ENCODE measurements at regions not wholly inside any gene's neighbourhood (a gene's known extent, or its start where the extent isn't known, plus 50 kb on each side); places are given as distances from the start of the nearest gene placed in this dataset.
"Not testable (repeated sequence)": the region's sequence is repeated elsewhere in the genome, so short reads cannot be mapped to it uniquely, and the experiment has no call there.

DNA sequence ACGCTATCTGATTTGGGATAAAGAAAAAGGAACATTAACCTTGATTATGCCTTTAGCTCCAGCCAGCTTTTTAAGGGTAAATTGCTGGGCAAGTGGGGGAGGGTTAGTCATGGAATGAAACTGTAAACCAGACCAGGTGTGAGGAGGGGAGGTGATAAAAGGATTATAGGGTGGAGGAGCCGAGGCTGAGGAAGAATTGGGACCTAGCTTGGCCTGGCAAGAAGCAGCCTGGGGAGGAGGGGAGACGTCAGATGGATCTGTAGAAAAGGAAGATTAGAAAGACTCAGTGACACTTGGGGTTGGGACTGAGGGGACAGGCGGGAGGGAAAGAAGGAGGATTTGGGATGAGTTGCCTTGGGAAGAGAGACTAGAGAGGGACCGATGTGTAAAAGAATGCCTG, 590.8 kb upstream of the MDGA2 start:
- TF ChIP-seq RFX5 (IDR thresholded peaks at IDR 0.05; ENCODE audit: low read length); EP300 (IDR thresholded peaks at IDR 0.05; ENCODE audit: borderline replicate concordance in 1 of 2, low read depth in 1 of 2, low read length in 1 of 2): not testable (repeated sequence)
- TF ChIP-seq, protein P1, sequence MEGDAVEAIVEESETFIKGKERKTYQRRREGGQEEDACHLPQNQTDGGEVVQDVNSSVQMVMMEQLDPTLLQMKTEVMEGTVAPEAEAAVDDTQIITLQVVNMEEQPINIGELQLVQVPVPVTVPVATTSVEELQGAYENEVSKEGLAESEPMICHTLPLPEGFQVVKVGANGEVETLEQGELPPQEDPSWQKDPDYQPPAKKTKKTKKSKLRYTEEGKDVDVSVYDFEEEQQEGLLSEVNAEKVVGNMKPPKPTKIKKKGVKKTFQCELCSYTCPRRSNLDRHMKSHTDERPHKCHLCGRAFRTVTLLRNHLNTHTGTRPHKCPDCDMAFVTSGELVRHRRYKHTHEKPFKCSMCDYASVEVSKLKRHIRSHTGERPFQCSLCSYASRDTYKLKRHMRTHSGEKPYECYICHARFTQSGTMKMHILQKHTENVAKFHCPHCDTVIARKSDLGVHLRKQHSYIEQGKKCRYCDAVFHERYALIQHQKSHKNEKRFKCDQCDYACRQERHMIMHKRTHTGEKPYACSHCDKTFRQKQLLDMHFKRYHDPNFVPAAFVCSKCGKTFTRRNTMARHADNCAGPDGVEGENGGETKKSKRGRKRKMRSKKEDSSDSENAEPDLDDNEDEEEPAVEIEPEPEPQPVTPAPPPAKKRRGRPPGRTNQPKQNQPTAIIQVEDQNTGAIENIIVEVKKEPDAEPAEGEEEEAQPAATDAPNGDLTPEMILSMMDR (IDR thresholded peaks at IDR 0.05) = not testable (repeated sequence)

Measured in SK-N-SH (cell line).